ENCODE measurements at regions not wholly inside any gene's neighbourhood (a gene's known extent, or its start where the extent isn't known, plus 50 kb on each side); places are given as distances from the start of the nearest gene placed in this dataset.
"Not testable (repeated sequence)": the region's sequence is repeated elsewhere in the genome, so short reads cannot be mapped to it uniquely, and the experiment has no call there.

DNA sequence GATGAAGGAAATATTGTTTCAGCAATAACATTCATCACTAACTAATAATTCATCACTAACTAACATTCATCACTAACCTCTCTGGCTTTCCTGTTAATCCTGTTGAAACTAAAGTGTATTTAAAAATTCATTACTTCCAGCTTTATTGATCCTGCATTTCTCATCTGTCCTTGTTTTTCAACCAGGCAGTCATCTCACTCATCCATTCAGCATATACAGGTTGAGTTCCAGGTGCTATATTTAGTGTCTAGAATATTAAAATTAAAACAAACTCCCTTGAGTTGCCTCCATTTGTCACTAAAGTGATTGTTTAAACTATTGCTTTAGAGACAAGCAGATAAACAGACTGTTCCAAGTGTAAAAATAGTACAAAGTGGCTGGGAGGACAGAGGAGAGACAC lies 58.1 kb downstream of the ATXN7L3B start:
- no peaks in the 10 kb centered on the region for H3K4me1 Mint-ChIP-seq
- ATAC-seq (replicated peaks) = no peak
- H3K27me3 Mint-ChIP-seq = no peaks in the 10 kb centered on the region
- no peak overlapping the region for H3K27ac Mint-ChIP-seq
- no peak overlapping the region for H3K4me3 Mint-ChIP-seq
- no peaks in the 10 kb centered on the region for H3K36me3 Mint-ChIP-seq (ENCODE audit: low read depth)
- no peaks in the 10 kb centered on the region for H3K9me3 Mint-ChIP-seq

GRCh38 chr12:74598819-74599218 lies 61.2 kb downstream of the ATXN7L3B start:
- Mint-ChIP-seq H3K27ac (no peak overlapping the region), H3K36me3 (ENCODE audit: low read depth) (no peaks in the 10 kb centered on the region), H3K27me3 (peaks cover 5% of the 10 kb centered on the region), H3K4me3 (no peak overlapping the region), H3K4me1 (no peaks in the 10 kb centered on the region), H3K9me3 (no peaks in the 10 kb centered on the region)
- ATAC-seq (replicated peaks) = no peak

DNA sequence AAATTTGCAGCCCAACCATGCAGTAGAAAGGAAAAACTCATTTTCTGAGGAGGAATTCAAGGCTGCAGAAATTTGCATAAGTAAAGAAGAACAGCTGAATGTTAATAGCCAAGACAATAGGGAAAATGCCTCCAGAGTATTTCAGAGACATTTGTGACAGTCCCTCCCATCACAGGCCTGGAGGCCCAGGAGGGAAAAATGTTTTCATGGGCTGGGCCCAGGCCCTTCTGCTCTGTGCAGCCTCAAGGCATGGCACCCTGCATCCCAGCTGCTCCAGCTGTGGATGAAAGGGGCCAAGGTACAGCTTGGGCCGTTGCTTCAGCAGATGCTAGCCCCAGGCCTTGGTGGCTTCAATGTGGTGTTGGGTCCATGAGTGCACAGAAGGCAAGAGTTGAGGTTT lies 62.3 kb downstream of the ATXN7L3B start:
- Mint-ChIP-seq H3K4me3 (no peak overlapping the region), H3K4me1 (no peaks in the 10 kb centered on the region), H3K36me3 (ENCODE audit: low read depth) (no peaks in the 10 kb centered on the region), H3K27ac (no peak overlapping the region), H3K27me3 (peaks cover 5% of the 10 kb centered on the region), H3K9me3 (no peaks in the 10 kb centered on the region)
- no peak for ATAC-seq (replicated peaks)

DNA sequence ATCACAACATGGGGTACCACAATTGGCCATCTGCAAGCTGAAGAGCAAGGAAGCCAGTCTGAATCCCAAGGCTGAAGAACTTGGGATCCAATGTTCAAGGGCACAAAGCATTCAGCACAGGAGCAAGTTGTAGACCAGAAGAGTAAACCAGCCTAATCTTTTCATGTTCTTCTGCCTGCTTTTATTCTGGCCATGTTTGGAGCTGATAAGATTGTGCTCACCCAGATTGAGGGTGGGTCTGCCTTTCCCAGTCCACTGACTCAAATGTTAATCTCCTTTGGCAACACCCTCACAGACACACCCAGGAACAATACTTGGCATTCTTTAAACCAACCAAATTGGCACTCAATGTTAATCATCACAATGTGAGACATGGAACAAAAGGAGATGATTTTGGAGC lies 63.2 kb downstream of the ATXN7L3B start:
- not testable (repeated sequence) for H3K4me1 Mint-ChIP-seq; H3K27me3 Mint-ChIP-seq; H3K4me3 Mint-ChIP-seq; H3K27ac Mint-ChIP-seq; H3K36me3 Mint-ChIP-seq (ENCODE audit: low read depth); ATAC-seq (replicated peaks); H3K9me3 Mint-ChIP-seq

DNA sequence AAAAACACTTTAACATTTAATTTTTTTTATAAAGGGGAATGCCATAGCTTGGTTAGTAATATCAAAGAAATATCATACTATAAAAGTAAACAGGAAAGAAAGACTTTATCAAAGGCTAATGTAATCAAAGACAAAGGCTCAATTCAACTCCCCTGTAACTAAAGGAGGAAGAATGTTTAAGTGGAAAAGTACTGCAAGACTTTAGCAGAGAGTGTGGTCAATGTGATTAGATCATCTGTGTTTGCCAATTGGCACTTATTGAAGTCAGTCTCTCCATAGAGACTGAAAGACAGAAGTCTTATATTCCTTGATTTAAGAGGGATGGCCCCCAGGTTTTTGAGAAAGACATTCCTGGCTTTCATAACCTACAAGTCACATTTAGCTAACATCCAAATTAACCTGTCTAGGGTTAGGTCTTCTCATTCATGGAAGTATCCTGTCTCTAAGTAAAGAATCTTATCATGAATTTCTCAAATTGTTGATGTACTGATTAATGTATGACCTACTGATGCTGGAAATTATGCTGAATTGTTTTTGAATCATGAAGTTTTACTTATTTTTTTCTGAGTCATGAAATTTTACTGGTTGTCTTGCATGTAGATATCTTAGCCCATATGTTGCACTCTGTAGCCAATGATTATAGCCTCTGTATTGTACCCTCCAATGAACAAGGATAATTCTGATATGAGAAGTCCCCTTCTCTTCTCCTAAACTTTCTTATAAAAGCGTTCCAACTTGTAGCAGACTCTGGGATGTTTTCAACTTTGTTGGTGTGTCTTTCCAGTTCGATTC lies 65.4 kb downstream of the ATXN7L3B start:
- no peak overlapping the region for H3K4me3 Mint-ChIP-seq
- no peaks in the 10 kb centered on the region for H3K4me1 Mint-ChIP-seq
- no peaks in the 10 kb centered on the region for H3K9me3 Mint-ChIP-seq
- H3K36me3 Mint-ChIP-seq (ENCODE audit: low read depth) = no peaks in the 10 kb centered on the region
- peaks cover 5% of the 10 kb centered on the region for H3K27me3 Mint-ChIP-seq
- no peak for ATAC-seq (replicated peaks)
- H3K27ac Mint-ChIP-seq = no peak overlapping the region

- H3K36me3 Mint-ChIP-seq (ENCODE audit: low read depth) = no peaks in the 10 kb centered on the region
- ATAC-seq (replicated peaks) = no peak
- no peaks in the 10 kb centered on the region for H3K4me1 Mint-ChIP-seq
- no peak overlapping the region for H3K27ac Mint-ChIP-seq
- H3K4me3 Mint-ChIP-seq = no peak overlapping the region
- H3K9me3 Mint-ChIP-seq = no peaks in the 10 kb centered on the region
- H3K27me3 Mint-ChIP-seq = no peaks in the 10 kb centered on the region
These were observed 70.7 kb downstream of the ATXN7L3B start for GRCh38 chr12:74608231-74608775.

DNA sequence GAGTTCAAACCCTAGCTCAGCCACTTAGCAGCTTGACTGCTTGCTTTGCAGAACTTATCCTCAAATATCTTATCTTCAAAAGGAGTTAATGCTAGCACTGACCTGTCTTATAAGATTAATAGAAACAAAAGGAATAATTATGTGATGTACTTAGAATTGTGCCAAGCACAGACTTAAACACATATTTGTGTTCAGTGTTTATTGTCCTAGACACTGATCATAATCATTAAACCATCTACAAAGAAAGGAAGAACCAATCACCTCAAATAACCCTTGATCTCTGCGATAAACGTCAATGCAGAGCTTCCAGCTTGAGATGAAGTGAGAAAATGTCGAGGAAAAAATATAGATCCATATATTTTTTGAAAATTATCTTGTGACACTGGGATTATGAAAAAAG lies 73.1 kb downstream of the ATXN7L3B start:
- Mint-ChIP-seq H3K4me1 (no peaks in the 10 kb centered on the region), H3K4me3 (no peak overlapping the region), H3K27ac (no peak overlapping the region), H3K36me3 (ENCODE audit: low read depth) (no peaks in the 10 kb centered on the region), H3K9me3 (no peaks in the 10 kb centered on the region), H3K27me3 (no peaks in the 10 kb centered on the region)
- no peak for ATAC-seq (replicated peaks)

DNA sequence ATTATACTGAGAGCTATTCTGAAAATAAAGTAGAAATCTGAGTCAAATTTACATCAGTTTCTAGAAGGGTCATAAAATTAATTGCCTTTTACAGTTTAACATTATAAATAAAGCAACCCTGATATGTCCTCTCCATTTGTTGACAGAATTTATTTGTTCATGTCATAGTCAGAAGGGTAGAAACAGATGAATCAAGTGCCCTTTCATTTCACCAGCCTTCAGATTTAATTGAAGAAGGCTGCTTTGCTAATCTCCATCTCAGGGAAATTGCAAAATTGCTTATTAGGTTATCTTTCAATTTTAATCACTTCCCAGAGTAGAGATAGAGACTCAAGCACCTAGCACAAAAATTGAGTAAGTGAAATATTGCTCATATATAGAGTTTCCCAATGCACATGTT lies 76.8 kb downstream of the ATXN7L3B start:
- Mint-ChIP-seq H3K27me3 (no peaks in the 10 kb centered on the region), H3K4me3 (no peak overlapping the region), H3K4me1 (no peaks in the 10 kb centered on the region), H3K9me3 (no peaks in the 10 kb centered on the region), H3K36me3 (ENCODE audit: low read depth) (no peaks in the 10 kb centered on the region), H3K27ac (no peak overlapping the region)
- ATAC-seq (replicated peaks) = no peak

- H3K27me3 Mint-ChIP-seq = no peaks in the 10 kb centered on the region
- no peak overlapping the region for H3K27ac Mint-ChIP-seq
- no peaks in the 10 kb centered on the region for H3K4me1 Mint-ChIP-seq
- ATAC-seq (replicated peaks) = no peak
- no peaks in the 10 kb centered on the region for H3K36me3 Mint-ChIP-seq (ENCODE audit: low read depth)
- H3K9me3 Mint-ChIP-seq = no peaks in the 10 kb centered on the region
- no peak overlapping the region for H3K4me3 Mint-ChIP-seq
These were observed 81.4 kb downstream of the ATXN7L3B start for GRCh38 chr12:74619084-74619483.

GRCh38 chr12:74619884-74620283 lies 82.2 kb downstream of the ATXN7L3B start:
- no peak for ATAC-seq (replicated peaks)
- H3K9me3 Mint-ChIP-seq = no peaks in the 10 kb centered on the region
- H3K27ac Mint-ChIP-seq = no peak overlapping the region
- no peak overlapping the region for H3K4me3 Mint-ChIP-seq
- H3K36me3 Mint-ChIP-seq (ENCODE audit: low read depth) = no peaks in the 10 kb centered on the region
- H3K27me3 Mint-ChIP-seq = no peaks in the 10 kb centered on the region
- H3K4me1 Mint-ChIP-seq = no peaks in the 10 kb centered on the region

DNA sequence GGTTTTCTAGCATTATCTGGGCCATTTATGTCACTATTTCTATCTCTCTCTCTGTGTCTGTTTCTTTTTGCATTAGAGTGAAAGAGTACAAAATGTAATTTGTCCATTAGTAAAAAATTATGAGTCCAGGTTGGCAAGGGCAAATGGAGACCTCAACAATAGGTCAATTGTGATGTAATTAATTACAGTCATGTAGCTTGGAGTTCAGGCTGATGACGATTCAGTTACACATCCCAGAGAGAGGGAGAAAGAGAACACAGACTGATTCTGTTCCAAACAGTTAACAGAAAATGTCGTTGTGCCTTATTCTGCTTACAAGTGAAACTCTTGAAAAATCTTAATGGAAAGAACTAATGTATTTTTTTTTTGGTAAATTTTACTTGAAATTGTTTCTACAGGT lies 83.3 kb downstream of the ATXN7L3B start:
- Mint-ChIP-seq H3K36me3 (ENCODE audit: low read depth) (no peaks in the 10 kb centered on the region), H3K4me3 (no peak overlapping the region), H3K9me3 (no peaks in the 10 kb centered on the region), H3K4me1 (no peaks in the 10 kb centered on the region), H3K27me3 (no peaks in the 10 kb centered on the region), H3K27ac (no peak overlapping the region)
- ATAC-seq (replicated peaks) = no peak

GRCh38 chr12:74624201-74624600 lies 86.6 kb downstream of the ATXN7L3B start:
- H3K36me3 Mint-ChIP-seq (ENCODE audit: low read depth) = no peaks in the 10 kb centered on the region
- H3K27ac Mint-ChIP-seq = no peak overlapping the region
- H3K4me1 Mint-ChIP-seq = no peaks in the 10 kb centered on the region
- no peak overlapping the region for H3K4me3 Mint-ChIP-seq
- no peaks in the 10 kb centered on the region for H3K9me3 Mint-ChIP-seq
- no peaks in the 10 kb centered on the region for H3K27me3 Mint-ChIP-seq
- no peak for ATAC-seq (replicated peaks)

- Mint-ChIP-seq H3K4me1 (no peaks in the 10 kb centered on the region), H3K4me3 (no peak overlapping the region), H3K9me3 (no peaks in the 10 kb centered on the region), H3K36me3 (ENCODE audit: low read depth) (no peaks in the 10 kb centered on the region), H3K27me3 (no peaks in the 10 kb centered on the region), H3K27ac (no peak overlapping the region)
- no peak for ATAC-seq (replicated peaks)
These were observed 88.8 kb downstream of the ATXN7L3B start for GRCh38 chr12:74626397-74626796.

DNA sequence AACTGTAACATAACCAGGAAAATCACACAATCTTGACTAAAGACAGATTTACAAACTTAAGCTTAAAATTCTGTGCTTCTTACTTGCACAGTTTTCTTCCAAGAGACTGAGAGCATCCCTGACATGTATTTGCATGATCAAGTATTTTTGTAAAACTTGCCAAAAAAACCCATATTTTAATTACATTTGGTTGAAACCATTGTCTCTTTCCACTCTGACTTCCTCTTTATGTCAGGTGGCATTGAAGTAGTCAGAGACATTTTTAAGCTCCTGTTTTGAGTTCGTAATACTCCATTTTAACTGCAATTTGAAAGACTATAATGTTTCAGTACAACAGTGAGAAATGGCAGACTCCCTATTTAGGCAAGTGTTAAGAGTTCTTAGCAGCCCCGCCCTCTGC lies 103.6 kb downstream of the ATXN7L3B start:
- no peaks in the 10 kb centered on the region for H3K4me1 Mint-ChIP-seq
- H3K27me3 Mint-ChIP-seq = no peaks in the 10 kb centered on the region
- no peaks in the 10 kb centered on the region for H3K9me3 Mint-ChIP-seq
- H3K27ac Mint-ChIP-seq = no peak overlapping the region
- ATAC-seq (replicated peaks) = no peak
- no peaks in the 10 kb centered on the region for H3K36me3 Mint-ChIP-seq (ENCODE audit: low read depth)
- no peak overlapping the region for H3K4me3 Mint-ChIP-seq

DNA sequence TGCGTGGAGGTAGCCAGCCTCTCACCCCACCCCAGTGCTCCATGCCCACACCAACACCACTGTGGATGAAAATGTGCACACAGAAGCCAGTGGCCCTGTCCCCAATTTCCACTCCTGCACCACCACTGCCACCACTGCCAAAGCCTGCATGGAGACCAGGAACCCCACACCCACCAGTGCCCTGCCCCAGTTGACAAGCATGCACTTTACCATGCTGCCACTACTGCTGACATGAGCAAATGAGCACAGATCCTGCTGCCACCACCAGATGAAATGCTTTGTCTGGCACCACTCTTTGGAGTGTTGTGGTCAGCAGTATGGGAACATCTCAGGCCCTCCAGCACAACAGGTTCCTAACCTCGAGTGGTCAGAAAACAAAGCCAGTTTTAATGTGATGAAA lies 104.1 kb downstream of the ATXN7L3B start:
- Mint-ChIP-seq H3K36me3 (ENCODE audit: low read depth) (no peaks in the 10 kb centered on the region), H3K4me3 (no peak overlapping the region), H3K27ac (no peak overlapping the region), H3K9me3 (no peaks in the 10 kb centered on the region), H3K27me3 (no peaks in the 10 kb centered on the region), H3K4me1 (no peaks in the 10 kb centered on the region)
- no peak for ATAC-seq (replicated peaks)

DNA sequence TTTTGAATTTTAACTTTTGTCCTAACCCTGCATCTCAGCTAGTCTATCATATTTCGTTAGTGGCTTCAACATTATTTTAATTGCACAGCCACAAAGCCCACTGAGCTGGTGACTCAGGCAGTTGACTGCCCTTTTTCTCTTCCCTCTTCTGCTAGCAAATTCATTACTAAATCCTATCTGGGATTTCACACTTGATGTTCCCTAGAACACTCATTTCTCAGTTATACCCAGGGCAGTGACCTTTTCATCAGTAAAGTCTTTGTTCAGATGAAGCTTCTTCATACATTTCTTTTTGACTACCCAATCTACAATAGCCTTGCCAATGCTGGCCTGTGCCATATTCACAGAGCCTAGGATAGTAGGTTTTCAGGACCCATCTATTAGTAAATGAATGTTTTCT lies 107.0 kb downstream of the ATXN7L3B start:
- Mint-ChIP-seq H3K4me1 (no peaks in the 10 kb centered on the region), H3K27ac (no peak overlapping the region), H3K9me3 (no peaks in the 10 kb centered on the region), H3K4me3 (no peak overlapping the region), H3K36me3 (ENCODE audit: low read depth) (no peaks in the 10 kb centered on the region), H3K27me3 (no peaks in the 10 kb centered on the region)
- no peak for ATAC-seq (replicated peaks)

Data from activated T-helper 17 cell treated with anti-CD3 and anti-CD28 coated beads, Interleukin-2, amount 50 U/mL, for 72 hours (primary cell).